ACC112 (cell line): ENCODE measurements at regions not wholly inside any gene's neighbourhood (a gene's known extent, or its start where the extent isn't known, plus 50 kb on each side); places are given as distances from the start of the nearest gene placed in this dataset.

ENCODE experiments used
- H2AFZ ChIP-seq: fragments of 200-600 bp; sonication (generic); one replicate; pipeline ENCODE4 v1.6.0; 2017; ENCODE audit warnings: antibody characterized with exemption, low read length; ENCODE audit not compliant: unreplicated experiment
- H3K27ac ChIP-seq: fragments of 200-600 bp; sonication (generic); 2 replicates; pipeline ENCODE4 v1.5.1; 2014; ENCODE audit warnings: low read depth, mild to moderate bottlenecking, antibody characterized with exemption, low read length, moderate library complexity
- H3K27me3 ChIP-seq: fragments of 200-600 bp; sonication (generic); 2 replicates; pipeline ENCODE4 v1.6.1; 2014; ENCODE audit warnings: mild to moderate bottlenecking, antibody characterized with exemption, low read length, moderate library complexity, mixed read lengths; ENCODE audit not compliant: insufficient read depth
- H3K36me3 ChIP-seq: fragments of 200-600 bp; sonication (generic); 2 replicates; pipeline ENCODE4 v1.6.1; 2016; ENCODE audit warnings: mild to moderate bottlenecking, antibody characterized with exemption, low read length, moderate library complexity, mixed read lengths; ENCODE audit not compliant: insufficient read depth
- H3K4me1 ChIP-seq: fragments of 200-600 bp; sonication (generic); one replicate; pipeline ENCODE4 v1.6.1; 2016; ENCODE audit warnings: low read length, mixed read lengths; ENCODE audit not compliant: insufficient read depth, unreplicated experiment, control insufficient read depth
- H3K4me3 ChIP-seq: fragments of 200-600 bp; sonication (generic); 2 replicates; pipeline ENCODE4 v1.5.1; 2014; ENCODE audit warnings: mild to moderate bottlenecking, low read depth, low read length
- H3K79me2 ChIP-seq: fragments of 200-600 bp; sonication (generic); one replicate; pipeline ENCODE4 v1.6.0; 2016; ENCODE audit warnings: low read length; ENCODE audit not compliant: control insufficient read depth, unreplicated experiment, insufficient read depth

DNA sequence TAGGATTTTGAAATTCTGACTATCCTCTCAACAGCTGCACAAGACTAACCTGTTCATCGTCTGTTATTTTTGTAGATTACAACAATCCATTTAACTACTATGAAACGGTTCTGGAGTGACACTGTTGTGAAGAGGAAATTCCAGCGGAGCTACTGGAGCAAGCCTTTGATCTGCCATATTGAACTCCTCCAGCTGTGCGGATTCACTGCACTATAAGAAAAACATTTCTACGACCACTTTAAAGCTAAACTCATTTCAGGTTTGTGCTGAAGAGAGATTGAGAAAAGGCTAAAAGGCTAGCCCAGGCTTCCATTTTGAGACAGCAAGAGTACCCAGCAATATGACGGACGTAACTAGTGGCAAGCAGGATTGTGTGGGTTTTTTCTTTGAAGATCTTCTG, 104.9 kb upstream of the ANKH start:
- no peak overlapping the region for H3K4me3 ChIP-seq
- no peaks in the 10 kb centered on the region for H3K27me3 ChIP-seq
- H3K36me3 ChIP-seq, result no peaks in the 10 kb centered on the region
- H3K4me1 ChIP-seq, result no peaks in the 10 kb centered on the region
- no peaks in the 10 kb centered on the region for H3K79me2 ChIP-seq
- H3K27ac ChIP-seq, result no peak overlapping the region
- H2AFZ ChIP-seq, result no peak overlapping the region

DNA sequence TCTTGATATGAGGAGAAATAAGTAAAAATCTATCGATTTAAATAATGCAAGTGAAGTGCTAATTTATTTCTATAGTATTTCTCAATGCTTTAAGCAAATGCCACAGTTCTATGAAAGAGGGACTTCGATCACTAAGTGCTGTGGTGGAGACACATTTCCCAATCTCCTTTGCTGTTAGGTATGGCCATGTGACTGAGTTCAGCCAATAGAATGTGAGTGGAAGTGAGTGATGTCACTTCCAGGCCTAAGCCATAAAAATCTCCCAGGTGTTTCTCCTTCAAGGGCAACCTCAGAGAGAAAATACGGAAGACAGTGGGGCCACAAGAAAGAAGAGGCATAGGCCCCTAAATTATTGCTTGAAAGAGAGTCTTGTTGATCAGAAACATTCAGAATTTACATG, 100.3 kb upstream of the ANKH start:
- Histone ChIP-seq H3K27ac (no peak overlapping the region), H3K79me2 (no peaks in the 10 kb centered on the region), H3K36me3 (no peaks in the 10 kb centered on the region), H3K4me1 (no peaks in the 10 kb centered on the region), H2AFZ (no peak overlapping the region), H3K27me3 (no peaks in the 10 kb centered on the region), H3K4me3 (no peak overlapping the region)

DNA sequence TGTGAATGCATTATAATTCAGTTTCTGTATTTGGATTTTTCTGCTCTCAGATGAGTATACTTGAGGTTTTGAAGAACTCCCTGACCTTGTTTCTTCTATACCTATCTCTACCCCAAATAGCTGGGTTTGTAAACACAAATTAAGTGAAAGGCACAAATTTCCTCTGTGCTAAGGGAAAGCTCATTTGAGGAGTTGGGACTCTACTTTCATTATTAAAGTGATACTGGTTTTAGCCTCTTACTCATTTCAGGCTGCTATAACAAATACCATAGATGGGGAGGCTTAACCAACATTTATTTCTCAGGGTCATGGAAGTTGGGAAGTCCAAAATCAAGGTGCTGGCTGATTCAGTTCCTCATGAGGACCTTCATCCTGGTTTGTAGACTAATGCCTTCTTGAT, 97.2 kb upstream of the ANKH start:
- H3K4me3 ChIP-seq, result no peak overlapping the region
- H3K4me1 ChIP-seq, result no peaks in the 10 kb centered on the region
- H3K27ac ChIP-seq, result no peak overlapping the region
- H3K27me3 ChIP-seq, result no peaks in the 10 kb centered on the region
- H2AFZ ChIP-seq, result no peak overlapping the region
- no peaks in the 10 kb centered on the region for H3K79me2 ChIP-seq
- no peaks in the 10 kb centered on the region for H3K36me3 ChIP-seq

DNA sequence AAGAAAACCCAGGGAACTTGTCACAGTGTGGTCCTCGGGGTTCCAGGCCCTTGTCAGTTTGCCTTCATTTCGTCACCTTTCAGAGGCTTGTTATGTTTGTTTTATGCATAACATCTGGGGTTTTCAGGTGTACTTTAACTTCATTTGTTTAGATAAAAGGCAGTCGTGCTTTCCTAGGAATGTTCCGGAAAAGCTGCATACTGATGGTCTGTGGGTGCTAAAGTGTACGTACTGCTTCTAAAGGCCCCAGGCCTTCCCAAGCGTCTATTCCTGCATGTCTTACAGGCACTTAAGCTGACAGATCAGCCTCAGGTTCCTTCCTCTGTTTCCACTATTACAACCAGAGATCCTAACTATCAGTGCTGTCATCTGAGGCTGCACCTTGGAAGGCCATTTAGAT, 95.6 kb upstream of the ANKH start:
- H2AFZ ChIP-seq, result no peak overlapping the region
- H3K27me3 ChIP-seq, result no peaks in the 10 kb centered on the region

GRCh38 chr5:14965815-14966214, 94.2 kb upstream of the ANKH start:
- Histone ChIP-seq H3K27ac (no peak overlapping the region), H3K4me3 (no peak overlapping the region), H3K79me2 (no peaks in the 10 kb centered on the region), H3K4me1 (no peaks in the 10 kb centered on the region), H3K27me3 (no peaks in the 10 kb centered on the region), H2AFZ (no peak overlapping the region), H3K36me3 (no peaks in the 10 kb centered on the region)

More for the DNA sequence above, 95.6 kb upstream of the ANKH start:
- no peak overlapping the region for H3K27ac ChIP-seq
- H3K4me1 ChIP-seq, result no peaks in the 10 kb centered on the region
- H3K36me3 ChIP-seq, result no peaks in the 10 kb centered on the region
- no peak overlapping the region for H3K4me3 ChIP-seq
- H3K79me2 ChIP-seq, result no peaks in the 10 kb centered on the region

- H2AFZ ChIP-seq, result no peak overlapping the region
Observed at GRCh38 chr5:14962604-14963003, 91.0 kb upstream of the ANKH start.

DNA sequence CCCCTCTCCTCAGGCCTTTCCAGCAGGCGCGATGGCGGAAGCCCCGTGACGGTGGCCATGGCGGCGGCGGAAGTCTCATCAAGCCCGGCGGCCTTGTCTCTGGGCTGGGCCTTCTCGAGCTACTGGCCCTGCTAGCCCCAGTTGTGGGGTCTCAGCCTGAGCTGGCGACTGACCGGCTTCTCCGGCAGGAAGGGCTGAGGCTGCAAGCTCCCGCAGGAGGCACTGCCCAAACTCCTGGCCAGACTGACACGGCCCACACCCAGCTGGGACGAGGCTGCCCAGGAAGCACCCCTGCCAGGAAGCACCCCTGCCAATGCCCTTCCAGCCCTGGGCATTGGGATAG, 88.5 kb upstream of the ANKH start:
- no peaks in the 10 kb centered on the region for H3K27me3 ChIP-seq
- no peak overlapping the region for H3K4me3 ChIP-seq
- no peaks in the 10 kb centered on the region for H3K79me2 ChIP-seq
- no peaks in the 10 kb centered on the region for H3K36me3 ChIP-seq
- H3K4me1 ChIP-seq, result peaks cover 12% of the 10 kb centered on the region
- no peak overlapping the region for H3K27ac ChIP-seq
- no peak overlapping the region for H2AFZ ChIP-seq

More at GRCh38 chr5:14962604-14963003, 91.0 kb upstream of the ANKH start:
- H3K36me3 ChIP-seq, result no peaks in the 10 kb centered on the region
- no peak overlapping the region for H3K4me3 ChIP-seq
- no peak overlapping the region for H3K27ac ChIP-seq
- H3K27me3 ChIP-seq, result no peaks in the 10 kb centered on the region
- H3K4me1 ChIP-seq, result peaks cover 12% of the 10 kb centered on the region
- no peaks in the 10 kb centered on the region for H3K79me2 ChIP-seq

DNA sequence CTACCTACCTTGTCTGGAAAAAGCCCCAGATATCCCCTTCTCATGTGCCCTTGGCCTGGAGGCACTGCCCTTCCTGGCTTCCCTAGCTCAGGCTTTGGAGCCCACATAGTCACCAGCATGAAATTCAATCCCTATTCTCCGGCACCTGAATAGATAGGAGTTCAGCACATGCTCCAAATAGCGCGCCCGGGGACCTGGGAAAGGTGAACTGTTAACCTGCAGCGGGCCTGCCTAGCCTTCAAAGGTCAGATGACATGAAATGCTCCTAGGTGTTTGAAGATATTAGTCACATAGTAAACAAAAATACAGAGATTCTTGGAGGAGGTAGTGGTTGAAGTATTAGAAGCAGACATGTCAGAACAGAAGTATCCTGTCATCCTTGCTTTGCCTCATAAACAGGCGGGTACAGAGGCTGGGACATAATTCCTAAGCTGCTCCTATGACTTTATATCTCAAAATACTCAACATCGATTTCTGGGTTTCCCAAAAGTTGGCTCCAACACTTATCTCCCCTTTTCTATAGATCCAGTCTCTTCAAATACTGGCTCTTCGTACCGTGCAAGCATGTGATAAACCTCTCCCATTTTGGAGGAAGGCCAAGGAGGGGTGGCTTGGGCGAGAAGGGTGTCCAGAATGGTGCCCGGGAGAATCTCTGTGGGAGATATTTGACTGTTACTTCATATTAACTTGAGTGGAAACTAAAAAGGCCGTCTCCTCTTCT, 88.0 kb upstream of the ANKH start:
- Histone ChIP-seq H3K36me3 (no peaks in the 10 kb centered on the region), H3K4me3 (no peak overlapping the region), H3K79me2 (no peaks in the 10 kb centered on the region), H3K27ac (no peak overlapping the region), H3K4me1 (peaks cover 12% of the 10 kb centered on the region), H3K27me3 (no peaks in the 10 kb centered on the region), H2AFZ (no peak overlapping the region)

DNA sequence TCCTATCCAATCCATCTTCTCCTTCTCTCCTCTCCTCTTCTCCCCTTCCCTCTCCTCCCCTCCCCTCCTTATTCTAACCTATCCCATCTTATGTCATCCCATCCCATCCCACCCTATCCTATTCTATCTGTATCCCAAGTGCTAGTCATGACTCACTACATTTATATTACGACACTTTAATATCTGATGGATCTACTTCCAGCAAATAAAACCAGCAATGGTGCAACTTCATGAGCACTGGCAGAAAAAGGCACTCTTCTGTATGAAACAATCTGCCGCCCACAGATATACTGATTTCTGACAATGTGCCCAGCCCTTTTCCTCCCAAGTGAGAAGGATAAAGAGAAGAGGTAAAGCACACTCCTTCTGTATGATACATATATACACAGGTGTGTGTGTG, 86.6 kb upstream of the ANKH start:
- Histone ChIP-seq H2AFZ (no peak overlapping the region), H3K4me1 (peaks cover 12% of the 10 kb centered on the region), H3K36me3 (no peaks in the 10 kb centered on the region), H3K79me2 (no peaks in the 10 kb centered on the region), H3K4me3 (no peak overlapping the region), H3K27me3 (no peaks in the 10 kb centered on the region), H3K27ac (no peak overlapping the region)

DNA sequence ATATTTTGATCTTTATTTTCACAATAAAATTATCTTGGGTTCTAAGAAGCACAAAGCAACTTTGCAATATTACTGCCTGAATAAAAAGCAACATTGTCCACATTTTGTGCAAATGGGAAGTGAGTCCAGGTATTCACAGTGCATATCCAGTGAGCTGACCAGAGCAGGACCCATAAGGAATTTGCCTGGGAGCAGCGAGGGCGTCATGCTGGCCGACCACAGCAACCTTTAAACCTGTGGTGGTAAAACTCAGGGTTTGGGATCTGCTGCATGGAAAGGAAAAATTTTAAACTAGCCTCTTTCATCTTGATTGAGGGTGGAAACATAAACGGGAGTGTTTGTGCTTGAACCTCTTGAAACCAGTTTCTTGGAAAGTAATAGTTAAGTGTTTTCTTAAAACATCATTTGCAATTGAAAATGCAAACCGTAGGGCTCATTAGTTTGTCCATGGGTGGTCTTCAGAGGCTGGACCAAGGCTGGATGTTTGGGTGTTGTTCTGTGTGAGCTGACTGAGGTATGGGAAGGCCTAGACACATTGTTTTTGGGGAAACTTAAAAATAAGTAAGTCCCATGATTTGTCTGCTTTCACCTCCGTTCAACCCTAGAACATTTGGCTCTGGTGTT, 85.0 kb upstream of the ANKH start:
- Histone ChIP-seq H3K79me2 (no peaks in the 10 kb centered on the region), H3K27me3 (no peaks in the 10 kb centered on the region), H3K4me1 (peaks cover 12% of the 10 kb centered on the region), H3K4me3 (no peak overlapping the region), H3K27ac (no peak overlapping the region), H2AFZ (no peak overlapping the region), H3K36me3 (no peaks in the 10 kb centered on the region)

DNA sequence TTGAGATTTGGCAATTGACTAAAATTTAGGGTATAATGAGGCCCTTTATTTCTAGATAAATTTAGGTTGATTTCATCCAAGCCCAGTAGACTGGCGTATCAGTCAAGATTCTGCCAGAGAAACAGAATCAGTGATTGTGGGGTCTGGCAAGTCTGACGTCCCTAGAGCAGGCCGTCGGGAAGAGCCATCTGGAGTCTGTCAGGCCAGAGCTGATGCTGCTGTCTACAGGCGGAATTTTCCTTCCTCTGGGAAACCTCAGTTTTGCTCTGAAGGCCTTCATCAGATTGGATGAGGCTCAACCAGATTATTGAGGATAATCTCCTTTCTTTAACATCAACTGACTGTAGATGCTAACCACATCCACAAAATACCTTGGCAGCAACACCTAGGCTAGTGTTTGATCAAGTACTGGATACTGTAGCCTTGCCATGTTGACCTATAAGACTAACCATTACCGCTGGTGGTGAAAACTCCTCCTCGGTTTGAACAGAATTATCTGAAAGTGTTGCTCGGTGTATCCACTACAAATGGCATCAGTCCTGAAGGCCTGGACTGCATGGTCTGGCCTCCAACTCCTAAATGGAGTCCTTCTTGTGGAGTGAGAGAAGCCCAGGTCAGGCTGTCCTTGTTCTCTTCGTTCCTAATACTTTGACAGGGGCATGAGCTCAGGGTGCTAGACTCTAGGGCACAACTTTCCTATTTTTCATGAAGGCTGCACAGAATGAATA, 83.2 kb upstream of the ANKH start:
- Histone ChIP-seq H2AFZ (no peak overlapping the region), H3K27ac (no peak overlapping the region), H3K27me3 (no peaks in the 10 kb centered on the region), H3K79me2 (no peaks in the 10 kb centered on the region), H3K4me1 (peaks cover 12% of the 10 kb centered on the region), H3K4me3 (no peak overlapping the region), H3K36me3 (no peaks in the 10 kb centered on the region)
